AG08396 (cell line): ENCODE measurements at regions not wholly inside any gene's neighbourhood (a gene's known extent, or its start where the extent isn't known, plus 50 kb on each side); places are given as distances from the start of the nearest gene placed in this dataset.

Experiments
- DNase-seq: peaks from one replicate; pipeline ENCODE4 v3.0.0; 2012; ENCODE audit warnings: low spot score, mixed read lengths

DNA sequence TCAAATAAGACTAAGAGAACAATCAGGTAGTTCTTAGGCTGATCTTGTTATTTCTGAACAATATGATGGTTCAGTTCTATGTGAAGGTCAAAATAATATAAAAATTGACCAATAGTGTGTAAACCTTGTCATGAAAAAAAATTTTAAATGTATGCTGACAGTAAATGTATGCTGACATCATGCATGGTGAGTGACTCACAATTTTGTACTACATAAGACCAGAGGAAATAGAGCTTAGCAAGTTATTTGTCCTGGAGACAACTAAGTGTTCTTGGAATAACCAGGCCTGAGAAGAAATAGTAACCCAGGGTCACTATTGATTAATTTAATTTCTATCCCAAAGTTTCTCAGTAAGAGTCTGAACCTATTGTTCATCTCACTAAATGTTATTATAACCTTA is 182.2 kb upstream of the PCDH15 start:
- no peak for DNase-seq

- no peak for DNase-seq
Measured at GRCh38 chr10:54962134-54962900, 161.3 kb upstream of the PCDH15 start.

DNA sequence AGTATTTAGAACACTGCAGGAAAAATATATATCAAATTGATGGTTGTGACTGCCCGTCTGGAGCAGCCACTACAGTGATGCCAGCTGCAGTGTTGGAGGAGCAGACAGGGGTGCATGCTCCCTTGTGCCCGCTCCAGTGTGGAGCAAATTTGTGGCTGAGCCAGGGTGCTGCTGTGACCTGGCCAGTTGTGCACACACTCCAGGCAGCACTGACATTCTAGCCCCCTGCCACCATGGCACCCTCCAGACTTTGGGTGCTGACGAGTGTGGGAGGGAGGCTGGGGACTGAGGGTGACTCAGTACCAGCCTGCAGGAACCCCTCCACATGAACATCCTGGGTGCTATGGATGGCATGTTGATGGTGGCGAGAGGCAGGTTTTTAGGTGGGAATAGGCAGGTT is 160.0 kb upstream of the PCDH15 start:
- DNase-seq, result no peak

DNA sequence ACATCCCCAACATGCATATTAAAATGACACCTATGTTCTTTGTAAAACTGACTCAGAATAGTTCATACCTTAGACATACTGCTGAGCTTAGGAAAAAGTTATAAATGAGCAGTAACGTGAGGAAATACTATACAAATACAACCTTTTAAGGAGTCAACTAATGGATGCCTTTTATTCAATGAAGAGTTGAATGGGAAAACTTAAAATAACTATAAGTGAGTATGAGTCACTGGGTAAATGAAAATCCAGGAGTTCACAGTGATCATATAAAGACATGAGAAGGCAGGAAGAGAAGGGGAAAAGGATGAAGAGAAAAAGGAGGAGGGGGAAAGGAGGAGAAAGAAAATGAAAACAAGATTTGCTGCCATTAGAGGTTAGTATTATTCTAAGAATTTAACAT is 157.8 kb upstream of the PCDH15 start:
- no peak for DNase-seq

DNA sequence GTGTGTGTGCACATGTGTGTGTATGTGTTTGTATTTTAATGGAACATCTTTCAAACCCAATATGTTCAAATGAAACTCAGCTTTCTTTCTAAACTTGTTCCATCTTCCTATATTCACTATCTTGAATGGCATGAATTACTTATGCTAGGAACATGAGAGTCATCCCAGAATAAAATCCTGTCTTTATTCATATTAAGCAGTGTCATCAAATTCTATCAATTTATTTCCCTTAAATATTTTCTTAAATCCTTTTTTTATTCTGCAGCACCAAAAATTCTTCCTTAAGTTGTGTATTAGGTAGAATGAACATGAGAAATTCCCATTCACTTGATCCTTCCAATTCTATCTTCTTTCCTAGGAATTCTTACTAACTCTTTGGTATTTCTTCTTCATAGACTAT is 146.6 kb upstream of the PCDH15 start:
- no peak for DNase-seq

DNA sequence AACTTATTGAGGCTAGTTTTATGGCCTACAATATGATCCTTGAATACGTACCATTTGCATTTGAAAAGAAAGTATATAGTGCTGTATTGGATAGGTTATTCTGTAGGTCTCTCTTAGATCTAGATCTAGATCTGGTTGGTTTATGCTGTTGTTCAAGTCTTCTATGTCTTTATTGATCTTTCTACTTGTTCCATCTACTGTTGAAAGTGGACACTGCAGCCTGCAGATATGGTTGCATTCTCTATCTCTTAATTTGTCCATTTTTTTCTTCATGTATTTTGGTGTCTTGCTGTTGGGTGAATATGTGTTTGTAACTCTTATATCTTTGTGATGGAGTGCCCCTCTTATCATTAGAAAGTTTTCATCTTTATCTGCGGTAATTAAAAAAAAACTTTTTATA is 139.4 kb upstream of the PCDH15 start:
- DNase-seq, result no peak

- no peak for DNase-seq
Measured at GRCh38 chr10:54914049-54914448, 113.0 kb upstream of the PCDH15 start.

DNA sequence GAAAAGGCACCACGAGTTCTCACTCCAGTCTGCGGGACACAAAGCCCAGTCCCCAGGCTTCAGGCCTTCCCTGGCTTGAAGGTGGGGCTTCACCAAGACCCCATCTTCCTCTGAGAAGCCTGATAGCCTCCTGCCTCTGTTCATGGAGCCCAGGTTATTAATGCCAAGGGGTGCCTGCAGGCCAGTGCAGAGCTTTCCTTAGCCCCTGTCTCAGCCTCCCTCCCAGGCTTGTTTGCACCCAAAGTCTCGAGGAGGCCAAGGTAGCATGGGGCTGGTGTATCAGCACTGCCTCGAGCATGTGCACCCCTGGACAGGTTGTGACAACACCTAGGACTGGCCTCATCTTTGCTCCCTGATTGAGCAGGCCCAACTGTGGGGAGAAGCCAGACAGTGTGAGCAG is 108.1 kb upstream of the PCDH15 start:
- no peak for DNase-seq

GRCh38 chr10:54908019-54908418 is 107.0 kb upstream of the PCDH15 start:
- DNase-seq, result no peak

DNA sequence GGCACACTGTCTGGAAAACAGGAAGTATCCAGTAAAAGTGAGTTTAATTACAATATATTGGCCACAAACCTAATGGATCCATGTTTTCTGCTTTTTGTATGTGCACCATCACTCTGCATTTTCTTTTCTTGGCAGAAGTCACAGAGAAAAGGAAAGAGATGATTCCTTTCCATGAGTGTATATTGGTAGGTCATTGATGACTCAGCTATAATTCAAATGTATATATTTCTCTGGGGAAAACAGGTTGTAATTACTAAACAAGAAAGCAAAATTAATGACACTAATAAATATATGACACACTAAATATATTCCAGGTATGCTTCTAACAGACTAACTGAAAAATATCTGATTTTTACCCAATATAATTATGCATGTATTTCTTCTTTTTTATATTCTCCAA is 105.9 kb upstream of the PCDH15 start:
- no peak for DNase-seq

- no peak for DNase-seq
Measured at GRCh38 chr10:54905578-54906192, 104.7 kb upstream of the PCDH15 start.

DNA sequence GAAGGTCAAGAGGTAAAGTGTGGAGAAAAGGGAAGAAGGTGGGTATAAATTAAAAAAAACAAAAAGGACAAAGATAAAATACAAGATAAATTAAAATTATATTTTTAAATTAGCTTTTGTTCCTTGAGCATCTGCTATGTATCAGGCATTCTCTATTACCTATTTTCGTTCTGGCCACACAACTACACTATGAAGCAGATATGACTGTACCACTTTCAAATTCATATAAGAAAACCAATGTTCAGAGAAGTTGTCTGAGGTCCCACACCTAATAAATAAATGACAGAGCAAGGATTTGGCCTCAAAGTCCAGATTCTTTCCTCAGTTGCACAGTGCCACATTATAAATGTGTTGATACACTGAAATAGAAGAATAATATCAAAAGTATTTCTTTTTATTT is 103.8 kb upstream of the PCDH15 start:
- no peak for DNase-seq

GRCh38 chr10:54903745-54904144 is 102.7 kb upstream of the PCDH15 start:
- DNase-seq, result no peak

GRCh38 chr10:54900584-54900983 is 99.6 kb upstream of the PCDH15 start:
- DNase-seq, result no peak

- no peak for DNase-seq
Measured at GRCh38 chr10:54880996-54881395, 80.0 kb upstream of the PCDH15 start.

DNA sequence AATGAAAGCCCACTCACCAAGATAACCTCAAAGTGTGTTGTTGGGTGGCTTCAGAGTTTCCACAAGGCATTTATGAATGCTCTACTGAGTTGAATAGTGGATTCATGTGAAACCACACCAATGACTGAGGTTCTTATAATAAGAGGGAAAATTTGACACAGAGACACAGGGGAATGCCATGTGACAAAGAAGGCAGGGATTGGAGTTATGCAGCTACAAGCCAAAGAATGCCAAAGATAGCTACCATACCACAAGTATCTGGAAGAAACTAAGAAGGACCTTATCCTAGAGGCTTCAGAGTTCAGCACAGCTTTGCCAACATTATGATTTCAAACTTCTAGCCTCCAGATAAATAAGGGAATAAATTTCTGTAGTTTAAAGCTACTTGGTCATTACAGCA is 68.0 kb upstream of the PCDH15 start:
- DNase-seq, result no peak

DNA sequence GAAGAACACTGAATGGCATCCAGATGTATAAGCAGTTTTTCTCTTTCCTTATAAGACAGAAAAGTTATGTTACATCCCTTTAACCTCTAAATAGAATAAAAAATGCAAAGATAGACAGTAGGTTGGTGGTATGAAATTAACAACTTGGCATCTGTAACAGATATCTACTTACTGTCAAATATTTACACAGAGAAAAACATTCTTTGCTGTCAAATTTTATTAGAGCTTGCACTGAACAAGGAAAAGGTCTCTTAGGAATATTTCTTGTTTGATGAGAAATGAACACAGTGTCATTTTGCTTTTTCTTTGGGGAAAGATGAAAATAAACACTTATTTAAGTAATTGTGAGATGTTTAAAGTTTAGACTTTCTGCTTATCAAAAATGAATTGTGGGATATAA is 65.6 kb upstream of the PCDH15 start:
- no peak for DNase-seq

DNA sequence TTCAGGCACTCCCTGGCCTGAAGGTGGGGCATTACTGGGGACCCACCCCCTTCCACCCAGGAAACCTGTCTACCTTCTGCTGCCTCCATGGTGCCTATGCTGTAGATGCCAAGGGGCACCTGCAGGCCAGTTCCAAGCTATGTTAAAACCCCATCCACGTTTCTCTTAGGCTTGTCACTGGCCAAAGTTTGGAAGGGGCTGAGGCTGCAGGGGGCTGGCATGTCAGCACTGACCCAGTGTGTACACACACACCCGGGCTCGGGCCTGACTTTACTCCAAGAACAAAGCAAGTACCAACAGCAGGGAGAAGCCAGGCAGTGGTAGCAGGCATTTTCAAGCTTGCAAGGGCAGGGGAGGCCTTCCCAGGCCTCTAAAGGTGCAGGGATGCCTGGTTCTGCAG is 53.8 kb upstream of the PCDH15 start:
- DNase-seq, result no peak

- no peak for DNase-seq
Measured at GRCh38 chr10:54854389-54854788, 53.4 kb upstream of the PCDH15 start.

DNA sequence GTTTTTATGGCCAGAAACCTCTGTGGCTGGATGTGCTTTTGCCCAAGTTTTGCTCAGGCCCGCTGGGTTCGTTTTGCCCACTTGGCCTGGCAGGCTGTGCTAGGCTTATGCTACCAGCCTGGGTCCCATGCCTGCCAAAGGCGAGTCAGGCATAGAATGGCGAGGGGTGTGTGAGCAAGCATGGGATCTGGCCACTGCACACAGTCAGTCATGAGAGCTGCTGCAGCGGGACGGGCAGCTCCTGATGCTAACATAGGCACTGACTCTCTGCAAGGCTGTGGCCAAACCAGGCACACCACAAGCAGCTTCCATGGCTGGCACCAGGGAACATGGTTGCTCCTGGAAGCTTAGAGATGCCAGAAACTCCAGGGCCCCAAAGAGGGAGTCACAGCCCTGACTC is 52.9 kb upstream of the PCDH15 start:
- no peak for DNase-seq
